ENCODE measurements at regions not wholly inside any gene's neighbourhood (a gene's known extent, or its start where the extent isn't known, plus 50 kb on each side); places are given as distances from the start of the nearest gene placed in this dataset. TPM values are rescaled to one million over a fixed set of nuclear protein-coding genes. Genes with fewer than 3 reads are reported as not detected.

Small RNA genes in the stretch of these regions (small RNA-seq; reads per million reads assigned to genes)
- not detected for gene MRPS36P5 (ENCODE audit: low replicate concordance)
- not detected for gene RPS27P21 (ENCODE audit: low replicate concordance)
